Endothelial cell of umbilical vein (primary cell): ENCODE measurements at regions not wholly inside any gene's neighbourhood (a gene's known extent, or its start where the extent isn't known, plus 50 kb on each side); places are given as distances from the start of the nearest gene placed in this dataset.

Experiments
- BruUV-seq: library from RNA; stranded (reverse); fragments of 400-500 nt; replicated peaks from 2 replicates; lab custom pipeline; 2021; lab: Mats Ljungman, UMichigan
- CTCF ChIA-PET: fragments of 300-600, 350-600 bp; sonication (Branson Sonifier 250); formaldehyde crosslinking; loops from one replicate; lab custom pipeline; 2021; ENCODE audit warnings: antibody characterized with exemption, inconsistent platforms; lab: Charles Lee
- POLR2A ChIA-PET: fragments of 300-600, 350-600 bp; sonication (Branson Sonifier 250); formaldehyde crosslinking; loops from one replicate; lab custom pipeline; 2021; ENCODE audit warnings: antibody characterized with exemption, inconsistent platforms; lab: Charles Lee
- DNase-seq: peaks from one replicate; pipeline ENCODE4 v3.0.0-alpha.2; 2011; ENCODE audit warnings: low read depth, low spot score
- FAIRE-seq: peaks from 2 replicates; lab custom pipeline; 2011; peaks lifted over from hg19 to GRCh38; lab: Jason Lieb, UNC
- H2AFZ ChIP-seq: 2 replicates; pipeline ENCODE4 v1.6.0; 2012; ENCODE audit warnings: low read depth, low read length, control low read depth, inconsistent platforms
- H3K27ac ChIP-seq: 2 replicates; pipeline ENCODE4 v1.5.1; 2011; ENCODE audit warnings: low read depth, mild to moderate bottlenecking, control low read depth, low read length, moderate library complexity; ENCODE audit not compliant: insufficient read depth
- H3K27me3 ChIP-seq, 2 experiments: 2 replicates each; pipeline versions ENCODE4 v1.6.0 to v1.6.1; 2011; ENCODE audit warnings: low read length in 2 of 2, mixed read lengths in 1 of 2; ENCODE audit not compliant: control insufficient read depth in 2 of 2, insufficient read depth in 2 of 2
- H3K36me3 ChIP-seq, 2 experiments: 2 replicates in 1 of 2; 3 replicates in 1 of 2; pipeline ENCODE4 v1.5.1; 2011; ENCODE audit warnings: low read length in 2 of 2, mild to moderate bottlenecking in 1 of 2, moderate library complexity in 1 of 2; ENCODE audit not compliant: control insufficient read depth in 2 of 2, insufficient read depth in 2 of 2; ENCODE audit errors: extremely low read depth in 1 of 2
- H3K4me1 ChIP-seq: 3 replicates; pipeline ENCODE4 v1.5.1; 2011; ENCODE audit warnings: mild to moderate bottlenecking, low read length; ENCODE audit not compliant: control insufficient read depth, insufficient read depth; ENCODE audit errors: extremely low read depth
- H3K4me2 ChIP-seq: 2 replicates; pipeline ENCODE4 v1.6.1; 2011; ENCODE audit warnings: low read length, control low read depth, mixed read lengths; ENCODE audit not compliant: insufficient read depth
- H3K4me3 ChIP-seq, 3 experiments: fragments of 200-600 bp in 1 of 3; sonication (generic), shearing (Covaris generic) in 1 of 3; replicated peaks in 1 of 3; 2 replicates each; pipeline ENCODE4 v1.5.1; 2011 to 2016; ENCODE audit warnings: control low read depth in 3 of 3, low read length in 3 of 3, mild to moderate bottlenecking in 2 of 3, inconsistent platforms in 1 of 3, low read depth in 1 of 3, moderate library complexity in 1 of 3; ENCODE audit not compliant: insufficient read depth in 1 of 3
- H3K79me2 ChIP-seq: 2 replicates; pipeline ENCODE4 v1.6.0; 2012; ENCODE audit warnings: low read length, inconsistent platforms; ENCODE audit not compliant: control insufficient read depth, insufficient read depth
- H3K9ac ChIP-seq: replicated peaks from 2 replicates; pipeline ENCODE3; 2011; ENCODE audit warnings: low read length, control low read depth; ENCODE audit not compliant: insufficient read depth; ENCODE audit errors: extremely low read depth
- H3K9me1 ChIP-seq: replicated peaks from 3 replicates; pipeline ENCODE4 v1.6.0; 2011; ENCODE audit warnings: mild to moderate bottlenecking, low read length; ENCODE audit not compliant: control insufficient read depth, insufficient read depth; ENCODE audit errors: extremely low read depth
- H3K9me3 ChIP-seq: replicated peaks from 2 replicates; pipeline ENCODE4 v1.5.1; 2012; ENCODE audit warnings: low read length, inconsistent platforms; ENCODE audit not compliant: control insufficient read depth, insufficient read depth
- H4K20me1 ChIP-seq: replicated peaks from 2 replicates; pipeline ENCODE3; 2011; ENCODE audit warnings: mild to moderate bottlenecking, low read length; ENCODE audit not compliant: control insufficient read depth, insufficient read depth; ENCODE audit errors: extremely low read depth
- CTCF ChIP-seq, 2 donors: IDR thresholded peaks; 1 replicate in 1 of 2; 2 replicates in 1 of 2; pipeline ENCODE4 v1.5.1; 2011; ENCODE audit warnings: low read length in 2 of 2, mild to moderate bottlenecking in 2 of 2, moderate library complexity in 2 of 2, control low read depth in 1 of 2, inconsistent platforms in 1 of 2, low read depth in 1 of 2; ENCODE audit not compliant: insufficient read depth in 1 of 2; ENCODE audit errors: extremely low read depth in 1 of 2
- EZH2 ChIP-seq: IDR thresholded peaks from 2 replicates; pipeline ENCODE4 v1.6.1; 2012; ENCODE audit warnings: borderline replicate concordance, low read depth, mild to moderate bottlenecking, moderate library complexity, low read length, inconsistent platforms; ENCODE audit not compliant: severe bottlenecking
- FOS ChIP-seq: IDR thresholded peaks from 2 replicates; pipeline ENCODE4 v1.6.1; 2011; ENCODE audit warnings: mild to moderate bottlenecking, low read length, moderate library complexity, borderline replicate concordance; ENCODE audit not compliant: insufficient read depth
- GATA2 ChIP-seq: IDR thresholded peaks from 2 replicates; pipeline ENCODE4 v1.7.0; 2011; ENCODE audit warnings: low read depth, mild to moderate bottlenecking, moderate library complexity, mixed read lengths, low read length; ENCODE audit not compliant: insufficient read length, insufficient read depth
- JUN ChIP-seq: IDR thresholded peaks from 2 replicates; pipeline ENCODE4 v1.6.1; 2011; ENCODE audit warnings: borderline replicate concordance, low read depth; ENCODE audit not compliant: insufficient read length, insufficient read depth
- MAX ChIP-seq: IDR thresholded peaks from 2 replicates; pipeline ENCODE4 v1.6.1; 2011; ENCODE audit not compliant: insufficient read depth, insufficient read length
- MYC ChIP-seq: IDR thresholded peaks from one replicate; pipeline ENCODE4 v1.6.1; 2011; ENCODE audit warnings: mild to moderate bottlenecking, low read depth, low read length
- POLR2A ChIP-seq: IDR thresholded peaks from 2 replicates; pipeline ENCODE4 v1.6.1; 2012; ENCODE audit warnings: low read depth, mild to moderate bottlenecking, control low read depth, low read length
- POLR2AphosphoS5 ChIP-seq: IDR thresholded peaks from 2 replicates; pipeline ENCODE4 v1.6.1; 2012; ENCODE audit warnings: low read depth, mild to moderate bottlenecking, control low read depth, low read length, moderate library complexity; ENCODE audit not compliant: insufficient read depth
- dilution Hi-C: fragments of 300-500 bp; cut with MboI; formaldehyde crosslinking; loops from one replicate; pipeline ENCODE4 v1.15.0; 2019; ENCODE audit warnings: low sequenced_read_pairs; ENCODE audit not compliant: extremely low pct_ligation_motif_present
- intact Hi-C: fragments of 100-400 bp; cut with micrococcal nuclease; formaldehyde crosslinking; loops from one replicate; pipeline ENCODE4 v1.10.0; 2022

DNA sequence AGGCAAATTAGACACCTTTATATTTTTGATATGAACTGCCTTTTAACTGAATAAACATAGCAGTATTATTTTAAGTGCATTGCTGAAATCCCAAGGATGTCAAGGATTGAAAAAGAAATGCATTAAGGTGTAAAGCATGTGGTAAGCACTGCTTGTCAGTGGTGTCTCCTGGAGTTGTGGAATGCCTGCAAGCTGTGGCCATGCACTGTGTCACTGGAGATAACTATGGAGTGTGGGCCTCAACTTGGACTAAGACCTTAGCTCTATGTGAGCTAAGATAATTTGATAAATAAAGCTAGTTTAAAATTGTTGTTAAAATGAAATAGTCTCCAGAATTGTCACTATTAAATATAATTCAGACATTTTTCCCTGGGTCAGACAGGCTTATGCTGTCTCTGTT lies 156.6 kb upstream of the OPRM1 start:
- Histone ChIP-seq H3K79me2 (no peaks in the 10 kb centered on the region), H3K27me3 (no peaks in the 10 kb centered on the region), H3K4me1 (no peaks in the 10 kb centered on the region), H3K36me3 (no peaks in the 10 kb centered on the region), H3K4me3 (no peak overlapping the region), H4K20me1 (no peaks in the 10 kb centered on the region), H2AFZ (no peak overlapping the region), H3K9me1 (no peaks in the 10 kb centered on the region), H3K4me2 (no peak overlapping the region), H3K9ac (no peak overlapping the region), H3K27ac (no peak overlapping the region), H3K9me3 (no peaks in the 10 kb centered on the region)
- intact Hi-C loops = no loop called here
- TF ChIP-seq FOS (no peak), POLR2A (no peak), CTCF (IDR thresholded peaks at IDR 0.05; ENCODE audit: extremely low read depth in 1 of 2, insufficient read depth in 1 of 2, low read depth in 1 of 2, low read length in 2 of 2) (no peak), MYC (no peak), MAX (no peak), EZH2 (no peak), POLR2AphosphoS5 (no peak), JUN (no peak), GATA2 (no peak)
- BruUV-seq = no TSS peak
- ChIA-PET CTCF (no interaction called here), POLR2A (no interaction called here)
- dilution Hi-C loops = no loop called here
- DNase-seq (no peak), FAIRE-seq (no peak)
